ENCODE measurements at regions not wholly inside any gene's neighbourhood (a gene's known extent, or its start where the extent isn't known, plus 50 kb on each side); places are given as distances from the start of the nearest gene placed in this dataset.
"Not testable (repeated sequence)": the region's sequence is repeated elsewhere in the genome, so short reads cannot be mapped to it uniquely, and the experiment has no call there.

DNA sequence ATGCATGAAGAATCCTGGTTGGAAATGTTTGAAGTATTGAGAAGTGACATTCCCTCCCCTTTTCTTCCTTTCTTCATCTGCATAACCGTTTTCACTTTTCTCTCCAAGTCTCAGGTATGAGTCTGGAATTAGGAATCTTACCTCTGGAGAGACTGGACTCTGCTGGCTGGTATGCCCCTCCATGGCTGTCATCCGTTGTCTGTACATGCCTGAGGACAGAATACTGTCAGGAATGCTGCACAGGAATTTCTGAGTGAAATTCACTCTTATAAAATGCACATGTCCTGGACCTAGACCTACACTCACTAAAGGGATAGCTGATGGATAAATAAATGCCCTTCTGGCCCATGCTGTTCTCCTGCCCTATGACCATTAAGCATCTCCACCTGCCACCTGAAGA, 179.5 kb downstream of the MSN start:
- Histone ChIP-seq H3K27me3 (ENCODE audit: insufficient read depth, low read depth, severe bottlenecking) (no peaks in the 10 kb centered on the region), H3K9me3 (ENCODE audit: severe bottlenecking) (no peaks in the 10 kb centered on the region), H3K4me3 (ENCODE audit: low read depth, low read length) (no peak overlapping the region), H3K27ac (no peak overlapping the region), H3K36me3 (no peaks in the 10 kb centered on the region)
- TF ChIP-seq, protein P1, sequence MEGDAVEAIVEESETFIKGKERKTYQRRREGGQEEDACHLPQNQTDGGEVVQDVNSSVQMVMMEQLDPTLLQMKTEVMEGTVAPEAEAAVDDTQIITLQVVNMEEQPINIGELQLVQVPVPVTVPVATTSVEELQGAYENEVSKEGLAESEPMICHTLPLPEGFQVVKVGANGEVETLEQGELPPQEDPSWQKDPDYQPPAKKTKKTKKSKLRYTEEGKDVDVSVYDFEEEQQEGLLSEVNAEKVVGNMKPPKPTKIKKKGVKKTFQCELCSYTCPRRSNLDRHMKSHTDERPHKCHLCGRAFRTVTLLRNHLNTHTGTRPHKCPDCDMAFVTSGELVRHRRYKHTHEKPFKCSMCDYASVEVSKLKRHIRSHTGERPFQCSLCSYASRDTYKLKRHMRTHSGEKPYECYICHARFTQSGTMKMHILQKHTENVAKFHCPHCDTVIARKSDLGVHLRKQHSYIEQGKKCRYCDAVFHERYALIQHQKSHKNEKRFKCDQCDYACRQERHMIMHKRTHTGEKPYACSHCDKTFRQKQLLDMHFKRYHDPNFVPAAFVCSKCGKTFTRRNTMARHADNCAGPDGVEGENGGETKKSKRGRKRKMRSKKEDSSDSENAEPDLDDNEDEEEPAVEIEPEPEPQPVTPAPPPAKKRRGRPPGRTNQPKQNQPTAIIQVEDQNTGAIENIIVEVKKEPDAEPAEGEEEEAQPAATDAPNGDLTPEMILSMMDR (IDR thresholded peaks at IDR 0.05; ENCODE audit: low read depth, low read length): no peak
- no peak for DNase-seq

DNA sequence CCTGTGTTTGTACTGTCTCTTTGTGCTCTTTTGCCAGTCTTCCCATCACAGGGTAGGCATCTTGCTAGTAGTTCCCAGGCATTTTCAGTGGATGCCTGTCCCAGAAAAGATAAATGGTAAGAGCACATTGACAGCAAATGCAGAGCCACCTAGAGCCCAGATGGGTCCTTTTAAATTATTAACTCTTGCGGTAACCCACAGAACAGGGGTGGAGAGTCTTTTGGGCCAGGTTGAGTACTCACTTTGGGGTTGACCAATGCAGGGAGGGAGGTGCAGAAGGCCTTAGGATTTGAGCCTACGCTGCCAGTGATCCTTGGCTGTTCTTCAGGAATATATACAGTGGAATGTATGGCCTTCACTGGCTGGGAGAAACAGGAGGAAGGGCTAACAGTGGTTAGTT, 173.8 kb downstream of the MSN start:
- Histone ChIP-seq H3K36me3 (no peaks in the 10 kb centered on the region), H3K27me3 (ENCODE audit: insufficient read depth, low read depth, severe bottlenecking) (peaks cover 3% of the 10 kb centered on the region), H3K9me3 (ENCODE audit: severe bottlenecking) (no peaks in the 10 kb centered on the region), H3K4me3 (ENCODE audit: low read depth, low read length) (no peak overlapping the region), H3K27ac (no peak overlapping the region)
- TF ChIP-seq, protein P1 (IDR thresholded peaks at IDR 0.05; ENCODE audit: low read depth, low read length): no peak
- DNase-seq: no peak

DNA sequence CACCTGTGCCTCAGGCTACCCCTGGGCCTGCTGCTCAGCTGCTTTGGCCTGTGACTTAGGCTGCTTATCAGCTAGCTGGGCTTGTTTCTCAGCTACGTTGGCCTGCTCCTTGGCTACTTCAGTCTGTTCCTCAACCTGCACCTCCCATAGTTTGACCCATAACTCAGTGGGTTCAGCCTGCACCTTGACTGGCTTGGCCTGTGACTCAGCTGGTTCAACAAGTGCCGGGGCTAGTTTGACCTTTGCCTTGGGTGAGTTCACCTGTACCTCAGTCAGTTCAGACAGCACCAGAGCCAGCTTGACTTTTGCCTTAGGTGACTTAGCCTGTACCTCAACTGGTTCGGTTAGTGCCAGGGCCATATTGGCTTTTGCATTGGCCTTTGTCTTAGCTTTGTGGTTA, 171.2 kb downstream of the MSN start:
- Histone ChIP-seq H3K27me3 (ENCODE audit: insufficient read depth, low read depth, severe bottlenecking) (peaks cover 3% of the 10 kb centered on the region), H3K27ac (no peak overlapping the region), H3K36me3 (no peaks in the 10 kb centered on the region), H3K4me3 (ENCODE audit: low read depth, low read length) (no peak overlapping the region), H3K9me3 (ENCODE audit: severe bottlenecking) (no peaks in the 10 kb centered on the region)
- TF ChIP-seq, protein P1 (IDR thresholded peaks at IDR 0.05; ENCODE audit: low read depth, low read length): no peak
- DNase-seq: no peak

DNA sequence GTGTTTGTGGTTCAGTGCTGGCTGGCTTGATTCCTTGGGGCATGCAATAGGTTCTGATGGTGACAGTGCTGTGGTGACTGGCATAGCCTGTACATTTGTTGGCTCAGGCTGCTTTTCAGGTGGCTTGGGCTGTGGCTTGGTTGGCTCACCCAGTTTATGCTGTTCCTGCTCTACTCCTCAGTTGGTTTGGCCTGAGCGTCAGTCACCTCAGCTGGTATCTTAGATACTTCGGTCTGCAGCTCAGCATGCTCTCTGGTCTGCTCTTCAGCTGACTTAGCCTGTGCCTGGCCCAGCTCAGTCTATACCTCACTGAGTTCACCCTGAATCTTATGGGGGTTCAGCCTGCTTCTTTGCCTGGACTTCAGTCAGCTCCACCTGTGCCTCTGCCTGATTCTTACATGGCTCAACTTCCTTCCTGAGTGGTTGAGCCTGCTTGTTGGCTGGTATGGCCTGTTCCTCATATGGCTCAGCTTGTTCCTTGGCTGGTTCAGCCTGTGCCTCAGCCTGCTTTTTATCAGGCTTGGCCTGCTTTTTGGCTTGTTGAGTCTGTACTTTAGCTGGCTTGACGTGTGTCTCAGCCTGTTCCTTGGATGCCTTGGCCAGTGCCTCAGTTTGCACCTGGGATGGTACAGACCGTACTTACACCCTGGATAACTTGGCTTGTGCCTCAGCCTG, 170.6 kb downstream of the MSN start:
- no peak for DNase-seq
- no peaks in the 10 kb centered on the region for H3K36me3 ChIP-seq
- H3K9me3 ChIP-seq (ENCODE audit: severe bottlenecking): no peaks in the 10 kb centered on the region
- H3K27me3 ChIP-seq (ENCODE audit: insufficient read depth, low read depth, severe bottlenecking): peaks cover 3% of the 10 kb centered on the region
- H3K4me3 ChIP-seq (ENCODE audit: low read depth, low read length): no peak overlapping the region
- H3K27ac ChIP-seq: no peak overlapping the region
- TF ChIP-seq, protein P1 (IDR thresholded peaks at IDR 0.05; ENCODE audit: low read depth, low read length): no peak

DNA sequence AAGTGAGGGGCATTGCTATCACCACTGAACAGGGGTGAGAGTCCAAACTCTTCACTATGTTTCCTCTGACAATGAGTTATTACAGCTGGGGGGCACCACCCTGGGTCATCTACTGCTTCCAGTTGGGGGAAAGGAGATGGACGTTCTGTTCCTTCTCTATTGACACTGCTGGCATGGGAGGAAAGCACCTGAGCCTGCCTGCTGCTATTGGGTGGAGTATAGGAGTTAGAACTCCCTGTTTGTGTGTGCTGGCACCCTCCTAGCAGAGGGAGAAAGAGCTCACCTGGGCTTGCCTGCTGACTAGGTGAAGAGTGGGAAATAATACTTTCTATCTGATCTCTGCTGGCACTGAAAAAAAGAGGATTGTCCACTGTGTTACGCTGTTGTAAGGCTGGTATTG, 163.8 kb downstream of the MSN start:
- no peak for DNase-seq
- no peaks in the 10 kb centered on the region for H3K9me3 ChIP-seq (ENCODE audit: severe bottlenecking)
- H3K27ac ChIP-seq: no peak overlapping the region
- peaks cover 3% of the 10 kb centered on the region for H3K27me3 ChIP-seq (ENCODE audit: insufficient read depth, low read depth, severe bottlenecking)
- H3K4me3 ChIP-seq (ENCODE audit: low read depth, low read length): no peak overlapping the region
- TF ChIP-seq, protein P1 (IDR thresholded peaks at IDR 0.05; ENCODE audit: low read depth, low read length): no peak
- H3K36me3 ChIP-seq: no peaks in the 10 kb centered on the region

DNA sequence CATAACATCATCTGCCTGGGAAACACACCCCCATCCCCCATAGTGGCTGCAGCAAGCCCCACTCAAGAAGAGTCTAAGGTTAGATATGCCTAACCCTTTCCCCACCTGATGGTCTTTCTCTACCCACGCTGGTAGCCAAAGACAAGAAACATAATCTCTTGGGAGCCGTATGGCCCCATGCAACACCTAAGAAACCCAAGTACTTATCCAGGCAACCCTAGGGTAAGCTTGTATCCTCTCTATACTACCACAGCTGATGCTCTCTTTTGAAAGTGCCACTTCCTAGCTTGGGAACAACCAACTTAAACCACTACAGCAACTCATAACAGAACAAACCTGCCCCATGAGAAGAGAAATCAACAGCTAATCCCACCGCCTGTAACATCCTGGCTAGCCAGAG, 161.1 kb downstream of the MSN start:
- Histone ChIP-seq H3K4me3 (ENCODE audit: low read depth, low read length) (no peak overlapping the region), H3K36me3 (no peaks in the 10 kb centered on the region), H3K27ac (no peak overlapping the region), H3K27me3 (ENCODE audit: insufficient read depth, low read depth, severe bottlenecking) (peaks cover 5% of the 10 kb centered on the region), H3K9me3 (ENCODE audit: severe bottlenecking) (no peaks in the 10 kb centered on the region)
- TF ChIP-seq, protein P1 (IDR thresholded peaks at IDR 0.05; ENCODE audit: low read depth, low read length): no peak
- DNase-seq: no peak

DNA sequence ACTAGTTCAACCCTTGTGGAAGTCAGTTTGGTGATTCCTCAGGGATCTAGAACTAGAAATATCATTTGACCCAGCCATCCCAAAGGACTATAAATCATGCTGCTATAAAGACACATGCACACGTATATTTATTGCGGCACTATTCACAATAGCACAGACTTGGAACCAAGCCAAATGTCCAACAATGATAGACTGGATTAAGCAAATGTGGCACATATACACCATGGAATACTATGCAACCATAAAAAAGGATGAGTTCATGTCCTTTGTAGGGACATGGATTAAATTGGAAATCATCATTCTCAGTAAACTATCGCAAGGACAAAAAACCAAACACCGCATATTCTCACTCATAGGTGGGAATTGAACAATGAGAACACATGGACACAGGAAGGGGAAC, 157.8 kb downstream of the MSN start:
- H3K4me3 ChIP-seq (ENCODE audit: low read depth, low read length): not testable (repeated sequence)

More for the DNA sequence above, 157.8 kb downstream of the MSN start:
- H3K36me3 ChIP-seq; H3K27ac ChIP-seq; DNase-seq; H3K9me3 ChIP-seq (ENCODE audit: severe bottlenecking): not testable (repeated sequence)
- H3K27me3 ChIP-seq (ENCODE audit: insufficient read depth, low read depth, severe bottlenecking): peaks cover 20% of the 10 kb centered on the region
